GM20000 (cell line): ENCODE measurements at regions not wholly inside any gene's neighbourhood (a gene's known extent, or its start where the extent isn't known, plus 50 kb on each side); places are given as distances from the start of the nearest gene placed in this dataset.

Experiments
- DNase-seq: peaks from one replicate; pipeline ENCODE4 v3.0.0; 2012; ENCODE audit warnings: low spot score
- TF ChIP-seq, protein P1 (sequence below): IDR thresholded peaks from 2 replicates; pipeline ENCODE4 v1.5.1; 2012; ENCODE audit warnings: mild to moderate bottlenecking, control low read depth; ENCODE audit errors: extremely low read depth, missing control alignments

DNA sequence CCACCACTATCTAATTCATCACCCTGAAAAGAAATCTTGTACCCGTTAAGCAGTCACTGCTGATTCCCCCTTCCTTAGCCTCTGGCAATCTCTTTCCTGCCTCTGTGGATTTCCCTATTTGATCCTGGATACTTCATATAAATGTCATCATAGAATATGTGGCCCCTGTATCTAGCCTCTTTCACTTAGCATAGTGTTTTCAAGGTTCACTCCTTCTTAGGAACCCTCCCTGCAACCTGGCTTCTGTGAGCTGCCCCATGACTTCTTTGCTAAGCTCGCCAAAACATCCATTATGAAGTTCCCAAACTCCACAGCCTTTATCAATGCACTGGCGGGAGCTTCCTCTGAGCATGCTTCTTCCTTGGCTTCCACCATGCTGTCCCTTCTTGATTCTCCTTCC is 70.8 kb upstream of the PDZD8 start:
- TF ChIP-seq, protein P1, sequence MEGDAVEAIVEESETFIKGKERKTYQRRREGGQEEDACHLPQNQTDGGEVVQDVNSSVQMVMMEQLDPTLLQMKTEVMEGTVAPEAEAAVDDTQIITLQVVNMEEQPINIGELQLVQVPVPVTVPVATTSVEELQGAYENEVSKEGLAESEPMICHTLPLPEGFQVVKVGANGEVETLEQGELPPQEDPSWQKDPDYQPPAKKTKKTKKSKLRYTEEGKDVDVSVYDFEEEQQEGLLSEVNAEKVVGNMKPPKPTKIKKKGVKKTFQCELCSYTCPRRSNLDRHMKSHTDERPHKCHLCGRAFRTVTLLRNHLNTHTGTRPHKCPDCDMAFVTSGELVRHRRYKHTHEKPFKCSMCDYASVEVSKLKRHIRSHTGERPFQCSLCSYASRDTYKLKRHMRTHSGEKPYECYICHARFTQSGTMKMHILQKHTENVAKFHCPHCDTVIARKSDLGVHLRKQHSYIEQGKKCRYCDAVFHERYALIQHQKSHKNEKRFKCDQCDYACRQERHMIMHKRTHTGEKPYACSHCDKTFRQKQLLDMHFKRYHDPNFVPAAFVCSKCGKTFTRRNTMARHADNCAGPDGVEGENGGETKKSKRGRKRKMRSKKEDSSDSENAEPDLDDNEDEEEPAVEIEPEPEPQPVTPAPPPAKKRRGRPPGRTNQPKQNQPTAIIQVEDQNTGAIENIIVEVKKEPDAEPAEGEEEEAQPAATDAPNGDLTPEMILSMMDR = no peak
- DNase-seq = no peak

DNA sequence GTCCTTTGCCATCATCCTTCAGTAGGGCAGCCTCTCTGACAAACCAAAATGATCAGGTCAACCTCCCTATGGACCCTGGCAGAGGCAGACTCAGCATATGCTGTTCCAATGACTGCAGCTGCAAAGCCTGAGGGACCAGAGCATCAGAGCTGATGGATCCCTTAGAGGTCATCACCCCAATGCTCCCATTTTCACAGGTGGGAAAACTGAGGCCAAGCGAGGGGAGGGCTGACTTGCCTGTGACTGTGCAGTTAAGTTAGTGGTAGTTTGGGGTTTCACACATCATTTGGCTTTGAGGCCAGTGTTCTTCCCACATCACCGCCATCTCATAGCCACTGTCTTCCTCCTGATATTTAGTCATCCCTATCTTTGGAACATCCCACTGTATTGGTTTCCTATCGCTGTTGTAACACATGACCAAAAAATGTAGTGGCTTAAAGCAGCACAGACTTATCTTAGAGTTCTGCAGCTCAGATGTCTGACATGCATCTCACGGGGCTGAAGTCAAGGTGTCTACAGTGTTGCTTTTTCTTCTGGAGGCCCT is 69.3 kb upstream of the PDZD8 start:
- TF ChIP-seq, protein P1 = no peak
- DNase-seq = no peak

DNA sequence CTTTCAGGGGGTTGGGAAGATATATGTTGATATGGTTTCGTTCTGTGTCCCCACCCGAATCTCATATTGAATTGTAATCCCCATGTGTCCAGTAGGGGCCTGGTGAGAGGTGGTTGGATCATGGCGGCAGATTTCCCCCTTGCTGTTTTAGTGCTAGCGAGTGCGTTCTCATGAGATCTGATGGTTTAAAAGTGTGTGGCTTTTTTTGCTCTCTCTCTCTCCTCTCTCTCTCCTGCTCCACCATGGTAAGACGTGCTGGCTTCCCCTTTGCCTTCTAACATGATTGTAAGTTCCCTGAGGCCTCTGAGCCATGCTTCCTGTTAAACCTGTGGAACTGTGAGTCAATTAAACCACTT is 68.4 kb upstream of the PDZD8 start:
- TF ChIP-seq, protein P1 = no peak
- no peak for DNase-seq

DNA sequence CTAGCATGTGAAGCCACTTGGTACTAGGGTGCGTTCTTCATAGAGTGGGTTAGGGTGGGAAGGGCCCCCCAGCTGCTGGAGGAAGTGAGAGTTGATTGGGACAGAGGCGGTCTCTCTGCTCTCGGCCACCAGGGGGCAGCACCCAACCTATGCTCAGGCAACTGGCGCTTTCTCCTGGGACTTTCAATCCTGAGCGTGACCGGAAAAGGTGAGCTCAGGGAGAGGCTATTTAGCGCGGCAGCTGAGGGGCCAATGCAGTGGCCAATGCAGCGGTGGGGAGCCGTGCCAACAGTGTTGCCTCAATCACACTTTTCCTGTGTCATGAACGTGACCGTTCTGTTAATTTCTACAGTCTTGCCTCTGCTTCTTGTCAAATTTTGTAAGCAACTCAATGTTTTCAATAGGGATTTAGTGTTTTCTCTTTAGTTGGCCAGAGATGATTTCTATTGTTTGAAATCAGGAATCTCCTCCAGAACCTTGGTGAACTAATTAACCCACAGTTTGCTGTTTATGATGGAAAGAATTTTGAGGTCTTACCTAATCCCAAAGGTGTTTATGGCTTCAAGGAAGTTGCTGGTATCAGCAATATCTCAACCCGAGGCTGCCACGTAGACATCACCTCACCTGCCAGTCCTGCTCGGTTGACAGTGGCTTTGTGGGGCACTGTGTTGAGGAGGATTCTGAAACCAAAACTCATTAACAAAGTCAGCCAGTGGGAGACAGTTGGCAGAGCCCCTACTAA is 67.9 kb upstream of the PDZD8 start:
- TF ChIP-seq, protein P1 = peak; percentile 49
- peak; percentile 74 for DNase-seq

DNA sequence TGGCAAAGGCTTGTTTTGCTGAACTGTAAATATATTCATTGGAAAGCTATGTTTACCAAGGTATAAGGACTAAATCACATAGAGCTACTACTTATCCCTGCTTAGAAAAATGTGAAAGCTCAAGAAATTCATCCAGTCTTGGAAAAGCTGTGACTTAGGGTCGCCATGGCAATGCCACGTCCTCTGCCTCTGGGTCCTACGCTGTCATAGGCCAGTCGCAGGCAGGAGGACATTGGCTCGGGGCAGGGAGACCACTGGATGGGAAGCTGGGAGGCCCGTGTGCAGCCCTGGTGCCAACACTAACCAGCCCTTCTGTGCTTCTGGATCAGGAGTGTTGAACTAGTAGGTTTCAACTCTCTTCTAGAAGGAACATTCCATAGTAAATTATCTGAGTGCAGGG is 67.3 kb upstream of the PDZD8 start:
- TF ChIP-seq, protein P1 = no peak
- no peak for DNase-seq

DNA sequence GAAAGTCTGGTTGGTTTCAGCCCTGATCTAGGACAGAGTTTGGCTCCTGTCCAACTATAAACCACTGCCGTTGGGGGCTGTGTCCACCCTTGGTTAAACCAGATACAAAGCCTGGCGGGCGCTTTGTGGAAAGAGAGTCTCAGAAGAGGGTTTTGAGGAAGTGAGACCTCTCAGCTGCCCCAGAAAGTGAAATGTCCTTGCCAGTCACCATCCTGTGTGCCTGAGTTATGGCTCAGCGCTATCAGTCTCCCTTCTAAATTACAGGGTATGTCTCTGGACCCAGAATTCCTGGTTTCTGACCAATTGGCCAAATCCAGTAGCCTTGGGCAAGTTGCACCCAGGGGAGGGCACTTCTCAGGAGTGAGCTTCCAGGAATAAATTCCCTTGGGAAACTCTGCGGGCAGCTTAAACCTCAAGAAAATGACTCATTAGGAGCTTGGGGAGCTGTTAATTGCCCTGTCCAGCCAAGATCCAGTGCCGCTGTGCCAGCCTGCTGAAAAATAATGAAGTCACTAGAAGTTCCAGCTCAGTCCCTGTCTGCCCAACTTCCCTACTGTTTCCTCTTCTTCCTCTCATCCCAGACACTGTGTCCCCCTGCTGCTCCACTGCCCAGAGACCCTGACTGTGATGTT is 66.7 kb upstream of the PDZD8 start:
- TF ChIP-seq, protein P1 = no peak
- peak; percentile 18 for DNase-seq

DNA sequence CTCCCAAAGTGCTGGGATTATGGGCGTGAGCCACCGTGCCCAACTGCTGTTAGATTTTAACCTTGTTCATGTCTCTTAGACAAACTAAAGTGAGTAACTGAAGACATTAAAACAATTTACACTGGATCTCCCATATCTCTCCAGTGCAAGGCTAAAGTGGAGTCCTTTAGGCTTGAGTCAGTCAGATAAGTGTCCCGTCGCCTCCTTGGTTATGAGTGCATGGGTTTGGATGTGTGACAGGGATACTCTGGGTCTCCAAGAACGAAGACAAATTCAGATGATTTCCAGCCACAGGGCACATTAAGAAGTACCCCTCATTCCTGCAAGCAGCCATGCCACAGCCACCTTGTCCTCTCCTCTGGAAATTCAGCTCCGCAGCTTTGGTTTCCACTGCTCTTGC is 66.1 kb upstream of the PDZD8 start:
- TF ChIP-seq, protein P1 = no peak
- DNase-seq = no peak
